ENCODE measurements at regions not wholly inside any gene's neighbourhood (a gene's known extent, or its start where the extent isn't known, plus 50 kb on each side); places are given as distances from the start of the nearest gene placed in this dataset.

- TF ChIP-seq CTCF (conservative IDR thresholded peaks at IDR 0.05; ENCODE audit: low read depth, low read length) (peak; percentile 16; the same call in 1 of the 2 replicates), ELK1 (IDR thresholded peaks at IDR 0.05; ENCODE audit: borderline replicate concordance, low read depth, low read length) (no peak), CHD1 (IDR thresholded peaks at IDR 0.05; ENCODE audit: low read depth, low read length) (no peak), NFE2L2 (IDR thresholded peaks at IDR 0.05; ENCODE audit: low read depth, low read length) (no peak), POLR2A (IDR thresholded peaks at IDR 0.05; ENCODE audit: low read depth, low read length) (no peak), FOS (IDR thresholded peaks at IDR 0.05; ENCODE audit: low read depth, low read length) (no peak), CEBPB (IDR thresholded peaks at IDR 0.05; ENCODE audit: low read depth, low read length) (no peak), MXI1 (IDR thresholded peaks at IDR 0.05; ENCODE audit: borderline replicate concordance, low read depth, low read length) (no peak), SMC3 (IDR thresholded peaks at IDR 0.05; ENCODE audit: low read depth, low read length) (no peak), RAD21 (IDR thresholded peaks at IDR 0.05; ENCODE audit: low read length) (no peak), MAZ (IDR thresholded peaks at IDR 0.05; ENCODE audit: borderline replicate concordance, low read depth, low read length) (no peak), BHLHE40 (IDR thresholded peaks at IDR 0.05; ENCODE audit: low read depth, low read length) (no peak)
Observed at GRCh38 chr4:72951147-72951546, 118.4 kb downstream of the COX18 start.

Data from IMR-90 (cell line).